Endothelial cell of umbilical vein (primary cell): ENCODE measurements at regions not wholly inside any gene's neighbourhood (a gene's known extent, or its start where the extent isn't known, plus 50 kb on each side); places are given as distances from the start of the nearest gene placed in this dataset.

Experiments
- BruUV-seq: library from RNA; stranded (reverse); fragments of 400-500 nt; replicated peaks from 2 replicates; lab custom pipeline; 2021; lab: Mats Ljungman, UMichigan
- CTCF ChIA-PET: fragments of 300-600, 350-600 bp; sonication (Branson Sonifier 250); formaldehyde crosslinking; loops from one replicate; lab custom pipeline; 2021; ENCODE audit warnings: antibody characterized with exemption, inconsistent platforms; lab: Charles Lee
- POLR2A ChIA-PET: fragments of 300-600, 350-600 bp; sonication (Branson Sonifier 250); formaldehyde crosslinking; loops from one replicate; lab custom pipeline; 2021; ENCODE audit warnings: antibody characterized with exemption, inconsistent platforms; lab: Charles Lee
- DNase-seq: peaks from one replicate; pipeline ENCODE4 v3.0.0-alpha.2; 2011; ENCODE audit warnings: low read depth, low spot score
- FAIRE-seq: peaks from 2 replicates; lab custom pipeline; 2011; peaks lifted over from hg19 to GRCh38; lab: Jason Lieb, UNC
- H2AFZ ChIP-seq: 2 replicates; pipeline ENCODE4 v1.6.0; 2012; ENCODE audit warnings: low read depth, low read length, control low read depth, inconsistent platforms
- H3K27ac ChIP-seq: 2 replicates; pipeline ENCODE4 v1.5.1; 2011; ENCODE audit warnings: low read depth, mild to moderate bottlenecking, control low read depth, low read length, moderate library complexity; ENCODE audit not compliant: insufficient read depth
- H3K27me3 ChIP-seq, 2 experiments: 2 replicates each; pipeline versions ENCODE4 v1.6.0 to v1.6.1; 2011; ENCODE audit warnings: low read length in 2 of 2, mixed read lengths in 1 of 2; ENCODE audit not compliant: control insufficient read depth in 2 of 2, insufficient read depth in 2 of 2
- H3K36me3 ChIP-seq, 2 experiments: 2 replicates in 1 of 2; 3 replicates in 1 of 2; pipeline ENCODE4 v1.5.1; 2011; ENCODE audit warnings: low read length in 2 of 2, mild to moderate bottlenecking in 1 of 2, moderate library complexity in 1 of 2; ENCODE audit not compliant: control insufficient read depth in 2 of 2, insufficient read depth in 2 of 2; ENCODE audit errors: extremely low read depth in 1 of 2
- H3K4me1 ChIP-seq: 3 replicates; pipeline ENCODE4 v1.5.1; 2011; ENCODE audit warnings: mild to moderate bottlenecking, low read length; ENCODE audit not compliant: control insufficient read depth, insufficient read depth; ENCODE audit errors: extremely low read depth
- H3K4me2 ChIP-seq: 2 replicates; pipeline ENCODE4 v1.6.1; 2011; ENCODE audit warnings: low read length, control low read depth, mixed read lengths; ENCODE audit not compliant: insufficient read depth
- H3K4me3 ChIP-seq, 3 experiments: fragments of 200-600 bp in 1 of 3; sonication (generic), shearing (Covaris generic) in 1 of 3; replicated peaks in 1 of 3; 2 replicates each; pipeline ENCODE4 v1.5.1; 2011 to 2016; ENCODE audit warnings: control low read depth in 3 of 3, low read length in 3 of 3, mild to moderate bottlenecking in 2 of 3, inconsistent platforms in 1 of 3, low read depth in 1 of 3, moderate library complexity in 1 of 3; ENCODE audit not compliant: insufficient read depth in 1 of 3
- H3K79me2 ChIP-seq: 2 replicates; pipeline ENCODE4 v1.6.0; 2012; ENCODE audit warnings: low read length, inconsistent platforms; ENCODE audit not compliant: control insufficient read depth, insufficient read depth
- H3K9ac ChIP-seq: replicated peaks from 2 replicates; pipeline ENCODE3; 2011; ENCODE audit warnings: low read length, control low read depth; ENCODE audit not compliant: insufficient read depth; ENCODE audit errors: extremely low read depth
- H3K9me1 ChIP-seq: replicated peaks from 3 replicates; pipeline ENCODE4 v1.6.0; 2011; ENCODE audit warnings: mild to moderate bottlenecking, low read length; ENCODE audit not compliant: control insufficient read depth, insufficient read depth; ENCODE audit errors: extremely low read depth
- H3K9me3 ChIP-seq: replicated peaks from 2 replicates; pipeline ENCODE4 v1.5.1; 2012; ENCODE audit warnings: low read length, inconsistent platforms; ENCODE audit not compliant: control insufficient read depth, insufficient read depth
- H4K20me1 ChIP-seq: replicated peaks from 2 replicates; pipeline ENCODE3; 2011; ENCODE audit warnings: mild to moderate bottlenecking, low read length; ENCODE audit not compliant: control insufficient read depth, insufficient read depth; ENCODE audit errors: extremely low read depth
- CTCF ChIP-seq, 2 donors: IDR thresholded peaks; 1 replicate in 1 of 2; 2 replicates in 1 of 2; pipeline ENCODE4 v1.5.1; 2011; ENCODE audit warnings: low read length in 2 of 2, mild to moderate bottlenecking in 2 of 2, moderate library complexity in 2 of 2, control low read depth in 1 of 2, inconsistent platforms in 1 of 2, low read depth in 1 of 2; ENCODE audit not compliant: insufficient read depth in 1 of 2; ENCODE audit errors: extremely low read depth in 1 of 2
- EZH2 ChIP-seq: IDR thresholded peaks from 2 replicates; pipeline ENCODE4 v1.6.1; 2012; ENCODE audit warnings: borderline replicate concordance, low read depth, mild to moderate bottlenecking, moderate library complexity, low read length, inconsistent platforms; ENCODE audit not compliant: severe bottlenecking
- FOS ChIP-seq: IDR thresholded peaks from 2 replicates; pipeline ENCODE4 v1.6.1; 2011; ENCODE audit warnings: mild to moderate bottlenecking, low read length, moderate library complexity, borderline replicate concordance; ENCODE audit not compliant: insufficient read depth
- GATA2 ChIP-seq: IDR thresholded peaks from 2 replicates; pipeline ENCODE4 v1.7.0; 2011; ENCODE audit warnings: low read depth, mild to moderate bottlenecking, moderate library complexity, mixed read lengths, low read length; ENCODE audit not compliant: insufficient read length, insufficient read depth
- JUN ChIP-seq: IDR thresholded peaks from 2 replicates; pipeline ENCODE4 v1.6.1; 2011; ENCODE audit warnings: borderline replicate concordance, low read depth; ENCODE audit not compliant: insufficient read length, insufficient read depth
- MYC ChIP-seq: IDR thresholded peaks from one replicate; pipeline ENCODE4 v1.6.1; 2011; ENCODE audit warnings: mild to moderate bottlenecking, low read depth, low read length
- POLR2A ChIP-seq: IDR thresholded peaks from 2 replicates; pipeline ENCODE4 v1.6.1; 2012; ENCODE audit warnings: low read depth, mild to moderate bottlenecking, control low read depth, low read length
- POLR2AphosphoS5 ChIP-seq: IDR thresholded peaks from 2 replicates; pipeline ENCODE4 v1.6.1; 2012; ENCODE audit warnings: low read depth, mild to moderate bottlenecking, control low read depth, low read length, moderate library complexity; ENCODE audit not compliant: insufficient read depth
- dilution Hi-C: fragments of 300-500 bp; cut with MboI; formaldehyde crosslinking; loops from one replicate; pipeline ENCODE4 v1.15.0; 2019; ENCODE audit warnings: low sequenced_read_pairs; ENCODE audit not compliant: extremely low pct_ligation_motif_present
- intact Hi-C: fragments of 100-400 bp; cut with micrococcal nuclease; formaldehyde crosslinking; loops from one replicate; pipeline ENCODE4 v1.10.0; 2022
- TF ChIP-seq, protein P1 (sequence below): IDR thresholded peaks from 2 replicates; pipeline ENCODE4 v1.6.1; 2011; ENCODE audit not compliant: insufficient read depth, insufficient read length

GRCh38 chr21:14617871-14618270 lies 71.8 kb upstream of the SAMSN1 start:
- no peaks in the 10 kb centered on the region for H3K27me3 ChIP-seq
- no peak overlapping the region for H3K4me2 ChIP-seq
- CTCF ChIA-PET, result interaction anchor here (1.5 to 2.2 kb wide), 2 partner anchors 11 to 15 kb away, joined by 3 to 7 read pairs; no protein-coding TSS in a partner anchor
- no peak overlapping the region for H2AFZ ChIP-seq
- H3K9ac ChIP-seq, result no peak overlapping the region
- H3K4me3 ChIP-seq, result no peak overlapping the region
- no peaks in the 10 kb centered on the region for H4K20me1 ChIP-seq
- H3K9me1 ChIP-seq, result no peaks in the 10 kb centered on the region
- no peaks in the 10 kb centered on the region for H3K79me2 ChIP-seq
- intact Hi-C loops, result no loop called here
- POLR2A ChIA-PET, result no interaction called here
- H3K9me3 ChIP-seq, result no peaks in the 10 kb centered on the region
- DNase-seq (no peak), FAIRE-seq (no peak)
- no TSS peak for BruUV-seq
- H3K4me1 ChIP-seq, result no peaks in the 10 kb centered on the region
- dilution Hi-C loops, result no loop called here
- H3K27ac ChIP-seq, result no peak overlapping the region
- H3K36me3 ChIP-seq, result no peaks in the 10 kb centered on the region
- TF ChIP-seq MYC, result no peak
- TF ChIP-seq GATA2, result no peak
- TF ChIP-seq POLR2A, result no peak
- TF ChIP-seq FOS, result no peak
- TF ChIP-seq CTCF (IDR thresholded peaks at IDR 0.05; ENCODE audit: extremely low read depth in 1 of 2, insufficient read depth in 1 of 2, low read depth in 1 of 2, low read length in 2 of 2), result no peak
- no peak for TF ChIP-seq JUN
- no peak for TF ChIP-seq EZH2
- TF ChIP-seq, protein P1, sequence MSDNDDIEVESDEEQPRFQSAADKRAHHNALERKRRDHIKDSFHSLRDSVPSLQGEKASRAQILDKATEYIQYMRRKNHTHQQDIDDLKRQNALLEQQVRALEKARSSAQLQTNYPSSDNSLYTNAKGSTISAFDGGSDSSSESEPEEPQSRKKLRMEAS, result no peak
- TF ChIP-seq POLR2AphosphoS5, result no peak
